Chondrocyte (in vitro differentiated cells): ENCODE measurements at regions not wholly inside any gene's neighbourhood (a gene's known extent, or its start where the extent isn't known, plus 50 kb on each side); places are given as distances from the start of the nearest gene placed in this dataset.

Experiments
- DNase-seq: peaks from one replicate; pipeline ENCODE4 v3.0.0; 2021; ENCODE audit warnings: mixed read lengths, low spot score
- H3K27ac Mint-ChIP-seq: one replicate; pipeline ENCODE4 v1.8.0; 2021; ENCODE audit warnings: mild to moderate bottlenecking, moderate library complexity, mixed read lengths; ENCODE audit not compliant: unreplicated experiment
- H3K27me3 Mint-ChIP-seq: 2 replicates; pipeline ENCODE4 v1.8.0; 2021; ENCODE audit warnings: low read depth, mixed read lengths
- H3K36me3 Mint-ChIP-seq: 2 replicates; pipeline ENCODE4 v1.8.0; 2021; ENCODE audit warnings: low read depth, mixed read lengths
- H3K4me1 Mint-ChIP-seq: 2 replicates; pipeline ENCODE4 v1.8.0; 2021; ENCODE audit warnings: low read depth, mild to moderate bottlenecking, mixed read lengths
- H3K4me3 Mint-ChIP-seq: one replicate; pipeline ENCODE4 v1.8.0; 2021; ENCODE audit warnings: mild to moderate bottlenecking, moderate library complexity, mixed read lengths; ENCODE audit not compliant: unreplicated experiment
- H3K9me3 Mint-ChIP-seq: 2 replicates; pipeline ENCODE4 v1.8.0; 2021; ENCODE audit warnings: low read depth, mixed read lengths
- TF ChIP-seq, protein P1 (sequence below): fragments of 200-600 bp; sonication (generic); IDR thresholded peaks from 2 replicates; pipeline ENCODE4 v1.5.0; 2021; ENCODE audit warnings: antibody characterized with exemption, mild to moderate bottlenecking, moderate library complexity

DNA sequence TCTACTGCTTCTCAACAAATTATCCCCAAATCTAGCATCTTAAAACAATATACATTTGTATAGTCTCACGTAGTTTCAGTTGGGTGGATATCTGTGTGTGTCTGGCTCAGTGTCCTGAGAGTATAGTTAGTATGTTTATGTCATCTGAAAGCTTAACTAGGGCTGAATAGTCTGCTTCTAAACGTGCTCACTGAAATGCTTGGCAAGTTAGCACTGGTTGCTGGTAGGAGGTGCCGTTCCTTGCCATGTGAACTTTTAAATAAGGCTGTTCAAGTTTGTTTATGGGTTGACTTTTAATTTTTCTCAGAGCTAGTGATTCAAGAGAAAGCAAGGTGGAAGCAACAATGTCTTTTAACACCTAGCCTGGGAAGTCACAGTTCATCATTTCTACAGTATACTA is 1673.6 kb downstream of the PCDH7 start:
- Mint-ChIP-seq H3K9me3 (no peaks in the 10 kb centered on the region), H3K36me3 (no peaks in the 10 kb centered on the region), H3K4me1 (no peaks in the 10 kb centered on the region), H3K27me3 (no peaks in the 10 kb centered on the region), H3K27ac (no peak overlapping the region), H3K4me3 (no peak overlapping the region)
- DNase-seq, result no peak
- TF ChIP-seq, protein P1, sequence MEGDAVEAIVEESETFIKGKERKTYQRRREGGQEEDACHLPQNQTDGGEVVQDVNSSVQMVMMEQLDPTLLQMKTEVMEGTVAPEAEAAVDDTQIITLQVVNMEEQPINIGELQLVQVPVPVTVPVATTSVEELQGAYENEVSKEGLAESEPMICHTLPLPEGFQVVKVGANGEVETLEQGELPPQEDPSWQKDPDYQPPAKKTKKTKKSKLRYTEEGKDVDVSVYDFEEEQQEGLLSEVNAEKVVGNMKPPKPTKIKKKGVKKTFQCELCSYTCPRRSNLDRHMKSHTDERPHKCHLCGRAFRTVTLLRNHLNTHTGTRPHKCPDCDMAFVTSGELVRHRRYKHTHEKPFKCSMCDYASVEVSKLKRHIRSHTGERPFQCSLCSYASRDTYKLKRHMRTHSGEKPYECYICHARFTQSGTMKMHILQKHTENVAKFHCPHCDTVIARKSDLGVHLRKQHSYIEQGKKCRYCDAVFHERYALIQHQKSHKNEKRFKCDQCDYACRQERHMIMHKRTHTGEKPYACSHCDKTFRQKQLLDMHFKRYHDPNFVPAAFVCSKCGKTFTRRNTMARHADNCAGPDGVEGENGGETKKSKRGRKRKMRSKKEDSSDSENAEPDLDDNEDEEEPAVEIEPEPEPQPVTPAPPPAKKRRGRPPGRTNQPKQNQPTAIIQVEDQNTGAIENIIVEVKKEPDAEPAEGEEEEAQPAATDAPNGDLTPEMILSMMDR, result no peak

DNA sequence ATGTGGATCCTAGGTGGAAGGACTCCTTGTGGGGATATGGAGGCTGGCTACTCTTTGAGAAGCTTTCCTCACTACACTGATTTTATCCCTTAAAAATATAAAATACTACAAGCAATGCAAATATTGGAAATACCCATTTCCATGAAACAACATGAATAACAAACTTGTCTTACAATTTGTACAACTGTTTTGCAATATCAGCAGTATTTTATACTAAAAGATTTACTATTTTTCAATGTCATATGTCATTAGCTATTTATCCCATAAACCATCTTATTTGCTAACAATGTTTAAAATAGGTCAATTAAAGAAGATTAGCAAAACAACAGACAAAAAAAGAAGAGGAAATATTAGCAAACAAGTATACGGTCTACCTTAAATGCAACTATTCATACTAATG is 1674.1 kb downstream of the PCDH7 start:
- Mint-ChIP-seq H3K27ac (no peak overlapping the region), H3K27me3 (no peaks in the 10 kb centered on the region), H3K36me3 (no peaks in the 10 kb centered on the region), H3K9me3 (no peaks in the 10 kb centered on the region), H3K4me3 (no peak overlapping the region), H3K4me1 (no peaks in the 10 kb centered on the region)
- TF ChIP-seq, protein P1, result no peak
- DNase-seq, result no peak

DNA sequence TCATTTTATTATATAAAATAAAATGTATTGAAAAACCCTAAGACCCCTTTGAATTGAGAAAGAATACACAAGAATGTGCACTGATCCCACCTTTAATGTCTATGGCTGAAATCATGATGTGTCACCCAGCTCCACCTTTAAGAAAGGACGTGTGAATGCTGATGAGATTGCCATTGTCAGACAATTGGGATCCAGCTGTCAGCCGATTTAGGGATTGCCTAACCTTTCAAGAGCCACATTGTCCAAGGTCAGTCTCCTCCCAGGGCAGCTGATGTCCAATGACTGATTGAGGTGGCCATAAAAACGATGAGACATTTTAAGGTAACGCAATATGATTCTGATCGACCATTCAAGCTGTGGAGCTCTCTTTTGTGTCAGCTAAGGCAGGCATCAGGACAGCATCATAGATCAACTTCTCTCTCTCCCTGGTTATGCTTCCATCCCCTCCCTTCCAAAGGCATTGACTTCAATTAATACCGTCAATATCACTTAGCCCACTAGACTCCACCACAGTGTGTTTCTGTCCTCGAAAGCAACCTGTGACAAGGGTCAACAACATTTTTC is 1676.4 kb downstream of the PCDH7 start:
- H3K4me1 Mint-ChIP-seq, result no peaks in the 10 kb centered on the region
- peaks cover 4% of the 10 kb centered on the region for H3K9me3 Mint-ChIP-seq
- H3K4me3 Mint-ChIP-seq, result no peak overlapping the region
- no peaks in the 10 kb centered on the region for H3K27me3 Mint-ChIP-seq
- H3K36me3 Mint-ChIP-seq, result no peaks in the 10 kb centered on the region
- DNase-seq, result no peak
- TF ChIP-seq, protein P1, result no peak
- no peak overlapping the region for H3K27ac Mint-ChIP-seq

DNA sequence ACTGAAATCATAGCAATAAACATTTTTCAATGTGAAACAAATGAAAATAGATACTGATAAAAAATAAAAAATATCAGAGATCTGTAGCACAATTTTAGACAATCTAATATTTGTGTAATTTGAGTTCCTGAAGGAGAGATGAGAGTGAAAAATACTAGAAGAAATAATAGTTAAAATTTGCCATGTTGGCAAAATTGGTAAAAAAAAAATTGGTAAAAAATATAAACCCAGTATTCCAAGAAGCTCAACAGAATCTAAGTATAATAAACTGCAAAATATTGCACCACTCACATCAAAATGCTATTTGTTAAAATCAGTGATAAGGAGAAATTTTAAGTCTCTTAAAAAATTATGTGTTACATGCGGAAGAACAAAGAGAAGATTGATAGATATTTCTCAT is 1680.7 kb downstream of the PCDH7 start:
- H3K9me3 Mint-ChIP-seq, result peaks cover 4% of the 10 kb centered on the region
- no peaks in the 10 kb centered on the region for H3K4me1 Mint-ChIP-seq
- H3K36me3 Mint-ChIP-seq, result no peaks in the 10 kb centered on the region
- TF ChIP-seq, protein P1, result no peak
- no peak overlapping the region for H3K27ac Mint-ChIP-seq
- H3K27me3 Mint-ChIP-seq, result no peaks in the 10 kb centered on the region
- no peak for DNase-seq
- H3K4me3 Mint-ChIP-seq, result no peak overlapping the region

DNA sequence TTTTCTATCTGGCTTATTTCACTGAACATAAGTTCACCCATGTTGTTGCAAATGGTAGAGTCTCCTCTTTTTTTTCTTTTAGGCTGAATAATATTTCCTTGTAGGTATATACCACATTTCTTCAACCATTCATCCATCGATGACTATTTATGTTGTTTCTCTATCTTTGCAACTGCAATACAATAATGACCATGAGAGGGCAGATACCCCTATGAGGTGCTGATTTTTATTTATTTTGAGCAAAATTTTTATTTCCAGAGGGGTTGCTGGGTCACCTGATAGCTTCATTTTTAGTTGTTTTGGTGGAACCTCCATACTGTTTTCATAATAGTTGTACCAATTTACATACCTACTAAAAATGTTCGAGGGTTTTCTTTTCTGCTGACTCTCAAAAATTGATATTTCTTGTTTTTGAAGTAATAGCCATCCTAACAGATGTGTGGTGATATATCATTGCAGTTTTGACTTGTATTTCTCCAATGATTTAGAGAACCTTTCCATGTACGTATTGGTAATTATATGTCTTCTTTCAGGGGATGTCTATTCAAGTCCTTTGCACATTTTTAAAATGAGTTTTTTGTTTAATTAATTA is 1697.0 kb downstream of the PCDH7 start:
- Mint-ChIP-seq H3K9me3 (peaks cover 8% of the 10 kb centered on the region), H3K27ac (no peak overlapping the region), H3K27me3 (no peaks in the 10 kb centered on the region), H3K4me3 (no peak overlapping the region), H3K4me1 (no peaks in the 10 kb centered on the region), H3K36me3 (no peaks in the 10 kb centered on the region)
- DNase-seq, result no peak
- TF ChIP-seq, protein P1, result peak; percentile 73
